ENCODE measurements at regions not wholly inside any gene's neighbourhood (a gene's known extent, or its start where the extent isn't known, plus 50 kb on each side); places are given as distances from the start of the nearest gene placed in this dataset.

DNA sequence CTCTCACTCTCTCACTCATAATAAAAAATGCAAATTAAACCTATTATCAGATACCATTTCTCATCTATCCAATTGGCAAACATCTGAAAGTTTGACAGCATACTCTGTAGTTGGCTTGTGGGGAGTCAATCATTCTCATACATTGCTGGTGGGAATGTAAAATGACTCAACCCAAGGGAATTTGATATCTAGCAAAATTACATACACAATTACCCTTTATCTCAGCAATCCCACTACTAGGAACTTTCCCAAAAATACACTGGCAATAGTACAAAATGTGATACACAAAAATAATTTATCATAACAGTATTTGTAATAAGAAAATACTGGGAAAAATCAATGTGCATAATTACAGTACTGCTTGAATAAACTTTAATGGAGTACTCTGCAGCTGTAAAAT, 731.3 kb downstream of the DTWD2 start:
- DNase-seq, result no peak

DNA sequence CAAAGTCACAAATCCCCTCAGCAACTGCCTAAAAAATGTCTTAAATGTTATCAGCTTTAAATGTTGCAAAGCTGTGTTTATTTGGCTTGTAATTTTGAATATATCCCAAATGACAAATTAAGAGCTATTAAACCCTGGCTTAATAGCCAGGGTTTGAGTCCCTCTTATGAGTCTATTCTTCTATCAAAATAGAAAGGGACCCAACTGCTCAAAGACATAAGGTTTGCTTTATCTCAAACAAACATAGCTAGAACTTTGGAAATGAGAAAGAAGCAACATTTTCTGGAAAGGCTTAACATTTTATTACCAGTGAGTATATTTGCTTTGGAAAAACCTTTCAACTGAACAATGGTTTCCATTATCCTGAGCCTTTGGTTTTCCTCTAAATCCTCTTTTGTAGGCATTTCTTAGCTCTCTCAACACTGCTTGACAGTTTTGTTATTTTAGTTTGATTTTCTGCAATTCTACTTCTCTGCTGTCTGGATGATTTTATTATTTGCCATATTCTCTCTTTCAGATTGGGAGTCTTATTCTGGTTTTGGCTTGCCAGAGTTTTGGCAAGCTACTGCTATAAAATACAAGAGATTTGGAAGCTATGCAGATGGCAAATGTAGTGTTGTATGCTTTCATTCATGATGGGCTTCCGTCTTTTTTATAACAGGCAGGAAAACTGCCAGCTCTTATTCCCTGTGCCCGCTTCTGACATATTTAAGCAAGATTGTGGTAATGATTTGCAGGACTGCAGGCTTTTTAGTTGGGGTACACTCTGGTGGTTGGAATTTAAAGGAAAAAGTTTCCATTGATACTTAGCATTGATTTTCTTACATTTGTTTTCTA, 734.9 kb downstream of the DTWD2 start:
- DNase-seq, result no peak

DNA sequence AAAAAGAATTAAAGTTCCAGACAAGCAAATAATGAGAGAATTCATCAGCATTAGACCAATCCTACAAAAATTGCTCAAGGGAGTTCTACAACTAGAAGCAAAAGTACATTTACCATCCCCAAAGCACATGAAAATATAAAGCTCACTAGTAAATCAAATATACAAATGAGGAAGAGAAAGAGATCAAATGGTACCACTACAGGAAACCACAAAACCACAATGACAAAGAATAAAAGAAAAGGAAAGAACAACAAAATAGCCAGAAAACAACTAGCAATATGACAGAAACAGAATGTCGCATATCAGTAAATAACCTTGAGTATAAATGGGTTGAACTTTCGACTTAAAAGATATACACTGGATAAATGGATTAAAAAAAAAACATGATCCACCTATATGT, 739.0 kb downstream of the DTWD2 start:
- DNase-seq, result no peak

DNA sequence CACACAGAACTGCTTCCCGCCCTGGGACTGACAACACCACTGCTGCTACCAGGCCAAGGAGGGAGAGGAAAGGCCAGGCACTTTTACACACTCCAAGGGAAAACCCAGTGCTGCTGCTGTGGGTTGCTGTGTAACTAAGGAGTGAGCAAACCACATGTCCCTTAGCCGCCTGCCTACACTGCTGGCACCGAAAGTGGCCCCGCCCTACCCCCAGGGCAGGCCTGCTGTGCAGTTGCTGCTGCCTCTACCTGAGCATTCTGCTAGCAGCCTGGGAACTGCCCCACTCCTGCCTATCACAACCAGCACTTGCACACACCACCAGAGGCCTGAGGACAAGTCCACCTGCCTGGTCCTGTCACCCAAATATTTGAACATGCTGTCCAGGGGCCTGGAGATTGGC, 740.9 kb downstream of the DTWD2 start:
- no peak for DNase-seq

DNA sequence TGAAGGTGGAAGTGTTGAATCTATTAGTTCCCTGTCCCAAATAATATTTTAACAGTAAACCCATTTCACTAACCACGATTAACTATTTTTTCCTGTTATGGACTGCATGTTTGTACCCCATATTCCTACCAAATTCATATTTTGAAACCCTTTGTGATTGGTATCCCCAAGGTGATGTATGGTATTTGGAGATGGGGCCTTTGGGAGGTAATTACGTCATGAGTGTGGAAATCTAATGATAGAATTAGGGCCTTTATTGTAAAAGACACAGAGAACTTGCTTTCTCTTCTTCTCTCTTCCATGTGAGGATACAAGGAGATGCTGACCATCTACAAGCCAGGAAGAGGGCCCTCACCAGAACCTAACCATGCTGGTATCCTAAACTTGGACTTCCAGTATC, 744.7 kb downstream of the DTWD2 start:
- DNase-seq, result no peak

DNA sequence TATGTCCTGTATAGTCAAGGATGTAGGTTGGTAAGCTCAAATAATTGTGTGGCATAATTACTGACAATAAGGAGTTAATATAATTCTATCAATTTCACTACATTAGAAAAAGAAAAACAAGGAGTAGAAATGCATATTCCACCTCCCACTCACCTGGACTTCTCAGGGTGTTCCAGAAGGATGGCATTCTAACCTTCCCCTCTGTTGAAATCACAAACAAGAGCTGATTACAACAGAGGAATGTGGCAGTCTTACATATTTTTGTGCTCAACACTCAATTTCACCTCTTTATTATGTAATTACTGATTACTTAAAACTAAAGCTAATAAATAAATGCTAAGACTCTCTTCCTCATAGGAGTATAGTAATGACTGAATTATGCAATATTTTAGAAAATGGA, 745.3 kb downstream of the DTWD2 start:
- no peak for DNase-seq

DNA sequence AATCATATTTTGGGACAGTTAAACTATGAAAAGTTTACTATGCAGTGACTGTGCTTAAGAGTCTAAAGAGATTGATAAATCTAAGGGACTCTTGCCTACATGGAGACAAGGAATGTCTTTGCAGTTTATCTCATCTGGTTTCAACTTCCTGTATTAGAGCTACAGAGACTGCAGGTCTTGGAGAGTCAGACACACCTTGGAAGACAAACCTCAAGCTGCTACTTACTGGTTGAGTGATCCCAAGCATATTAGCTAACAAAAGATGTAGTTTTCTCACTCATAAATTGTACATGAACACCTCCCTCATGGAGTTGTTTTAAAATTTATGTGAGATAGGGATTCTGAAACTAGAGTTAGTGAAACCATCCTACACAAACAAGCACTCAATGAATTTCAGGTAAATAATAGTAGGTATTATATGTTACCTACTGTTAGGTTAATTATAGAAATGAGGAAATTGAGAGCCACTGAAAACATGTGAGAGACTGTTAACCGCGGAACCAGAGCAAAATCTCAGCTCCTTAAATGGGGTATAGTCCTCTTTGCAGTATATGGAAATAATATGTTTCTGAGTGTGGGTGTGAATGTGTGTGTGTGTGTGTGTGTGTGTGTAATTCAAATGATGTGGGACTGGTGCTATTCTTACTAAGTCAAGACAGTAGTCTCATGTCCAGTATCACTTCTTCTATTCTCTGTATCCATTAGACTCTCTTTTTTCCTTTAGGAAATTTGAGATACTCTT, 752.1 kb downstream of the DTWD2 start:
- DNase-seq, result no peak

DNA sequence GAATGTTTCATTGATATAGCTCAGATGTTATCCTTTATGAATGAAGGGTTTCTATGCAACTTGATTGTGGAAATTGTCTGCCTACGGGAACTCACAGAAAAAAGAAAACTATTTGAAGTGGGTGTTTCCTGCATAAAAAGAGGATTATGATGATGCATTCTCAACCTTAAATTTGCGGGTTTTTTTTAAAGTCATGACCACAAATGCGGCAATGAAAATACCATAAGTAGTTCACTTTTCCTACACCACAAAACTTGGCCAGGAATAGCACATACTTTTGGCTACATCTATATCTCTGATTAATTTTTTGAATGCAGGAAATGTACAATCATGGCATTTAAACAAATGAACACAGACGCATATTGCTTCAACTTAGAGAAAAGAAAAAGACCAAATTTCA, 754.7 kb downstream of the DTWD2 start:
- DNase-seq, result no peak

DNA sequence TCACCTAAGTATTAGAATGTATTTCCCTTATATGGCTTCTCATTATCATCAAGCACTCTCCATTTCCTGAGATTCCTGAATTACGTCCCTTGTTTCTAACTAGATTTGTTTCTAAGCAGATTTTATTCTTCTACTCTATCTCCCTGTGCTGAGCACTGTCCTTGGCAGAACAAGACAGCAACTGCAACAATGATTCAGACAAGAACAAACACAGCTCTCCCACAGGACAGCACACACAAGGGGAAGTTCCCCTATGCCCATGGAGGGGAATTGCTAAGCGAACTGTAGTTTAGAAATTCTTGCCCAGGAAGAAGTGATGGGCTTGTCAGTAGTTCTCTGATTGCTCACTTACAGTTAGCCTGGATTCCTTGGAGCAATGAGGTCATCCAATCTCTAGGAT, 759.9 kb downstream of the DTWD2 start:
- DNase-seq, result no peak

DNA sequence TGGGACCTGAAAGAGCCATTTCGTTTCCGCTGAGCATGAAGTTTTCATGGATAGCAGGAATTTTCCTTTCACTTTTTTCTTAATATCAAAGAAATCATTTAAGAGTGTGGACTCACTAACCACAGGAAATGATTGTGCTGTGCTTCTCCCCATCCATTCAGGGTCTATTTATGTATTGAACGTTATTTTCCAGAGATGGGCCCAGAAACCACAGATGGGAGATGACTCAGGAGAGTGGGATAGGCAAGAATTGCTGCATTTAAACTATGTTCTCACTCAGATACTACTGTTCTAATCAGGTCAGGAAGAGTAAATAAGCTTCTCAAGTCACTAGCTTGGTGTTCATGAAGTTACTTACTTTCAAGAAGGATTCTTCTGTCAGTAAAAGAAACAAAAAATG, 763.8 kb downstream of the DTWD2 start:
- no peak for DNase-seq

DNA sequence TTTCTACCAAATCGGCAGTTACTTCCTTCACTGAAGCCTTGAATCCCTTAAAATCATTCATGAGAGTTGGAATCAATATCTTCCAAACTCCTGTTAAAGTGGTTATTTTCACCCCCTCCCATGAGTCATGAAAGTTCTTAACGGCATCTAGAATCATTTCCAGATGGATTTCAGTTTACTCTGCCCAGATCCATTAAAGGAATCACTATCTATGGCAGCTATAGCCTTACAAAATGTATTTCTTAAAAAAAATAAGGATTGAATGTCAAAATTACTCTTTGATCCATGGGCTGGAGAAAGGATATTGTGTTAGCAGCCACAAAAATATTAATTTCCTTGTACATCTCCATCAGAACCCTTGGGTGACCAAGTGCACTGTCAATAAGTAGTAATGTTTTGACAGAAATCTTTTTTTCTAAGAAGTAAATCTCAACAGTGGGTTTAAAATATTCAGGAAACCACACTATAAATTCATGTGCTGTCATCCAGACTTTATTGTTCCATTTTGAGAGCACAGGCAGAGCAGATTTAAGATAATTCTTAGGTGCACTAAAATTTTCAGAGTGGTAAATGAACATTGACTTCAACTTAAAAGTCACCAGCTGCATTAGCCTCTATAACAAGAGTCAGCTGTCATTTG, 767.7 kb downstream of the DTWD2 start:
- DNase-seq, result no peak

DNA sequence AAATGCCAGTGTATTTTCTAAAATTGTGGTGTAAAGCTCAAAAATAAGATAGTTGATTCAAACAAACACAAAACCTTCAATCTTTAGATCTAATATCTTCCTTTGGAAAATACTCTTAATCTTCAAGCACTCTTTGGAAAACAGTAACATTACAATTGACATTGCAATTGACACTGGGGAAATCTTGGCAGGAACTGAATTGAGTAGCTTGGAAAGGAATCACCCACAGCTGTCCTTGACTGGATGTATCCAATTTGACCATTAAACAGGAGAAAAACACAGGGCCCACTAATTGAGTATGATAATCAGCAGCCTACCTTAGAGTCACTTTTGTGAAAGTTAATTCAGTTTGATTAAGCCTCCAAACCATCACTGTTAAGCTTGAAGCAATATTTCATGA, 776.7 kb downstream of the DTWD2 start:
- DNase-seq, result no peak

DNA sequence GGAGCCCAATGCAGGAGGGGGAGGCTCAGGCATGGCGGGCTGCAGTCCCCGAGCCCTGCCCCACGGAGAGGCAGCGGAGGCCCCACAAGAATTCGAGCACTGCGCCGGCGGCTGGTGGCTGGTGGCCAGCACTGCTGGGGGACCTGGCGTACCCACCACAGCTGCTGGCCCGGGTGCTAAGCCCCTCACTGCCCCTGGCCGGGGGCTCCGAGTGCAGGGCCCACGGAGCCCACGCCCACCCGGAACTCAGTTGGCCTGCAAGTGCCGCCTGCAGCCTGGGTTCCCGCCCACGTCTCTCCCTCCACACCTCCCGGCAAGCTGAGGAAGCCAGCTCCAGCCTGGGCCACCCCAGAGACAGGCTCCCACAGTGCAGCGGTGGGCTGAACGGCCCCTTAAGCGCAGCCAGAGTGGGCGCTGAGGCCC, 780.3 kb downstream of the DTWD2 start:
- DNase-seq, result no peak

DNA sequence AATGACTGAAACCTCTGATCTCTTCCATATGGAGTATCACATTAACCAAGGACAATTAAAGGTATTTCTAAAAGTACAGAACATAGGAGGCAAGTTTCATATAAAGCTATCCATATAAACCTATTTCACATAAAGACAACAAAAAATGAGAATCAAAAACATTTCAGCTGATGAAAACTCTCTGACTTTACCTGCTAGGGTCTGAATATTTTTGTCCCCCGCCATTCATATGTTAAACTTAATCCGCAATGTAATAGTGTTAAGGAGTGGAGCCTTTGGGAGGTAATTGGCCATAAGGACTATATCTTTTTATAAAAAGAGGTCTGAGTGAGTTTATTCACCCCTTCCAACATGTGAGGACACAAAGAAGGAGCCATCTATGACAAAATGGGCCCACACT, 788.5 kb downstream of the DTWD2 start:
- DNase-seq, result no peak

DNA sequence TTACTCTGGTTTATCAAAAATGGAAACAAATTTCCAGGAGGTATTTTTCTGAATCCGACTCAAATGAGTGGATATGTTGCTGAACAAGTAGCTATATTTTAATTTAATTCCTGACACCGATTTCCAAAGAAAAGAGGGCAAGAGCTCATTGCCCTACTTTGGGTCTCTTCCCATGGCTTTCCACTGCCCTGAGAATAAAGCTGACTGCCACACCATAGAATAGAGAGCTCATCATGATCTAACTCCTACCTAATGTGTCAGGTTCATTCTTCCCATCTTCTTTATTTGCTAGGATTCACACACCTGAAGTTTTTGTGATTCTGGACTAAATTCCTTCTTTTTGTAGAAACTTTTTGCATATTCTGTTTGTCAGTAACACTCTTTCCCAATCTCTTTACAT, 792.1 kb downstream of the DTWD2 start:
- DNase-seq, result no peak

DNA sequence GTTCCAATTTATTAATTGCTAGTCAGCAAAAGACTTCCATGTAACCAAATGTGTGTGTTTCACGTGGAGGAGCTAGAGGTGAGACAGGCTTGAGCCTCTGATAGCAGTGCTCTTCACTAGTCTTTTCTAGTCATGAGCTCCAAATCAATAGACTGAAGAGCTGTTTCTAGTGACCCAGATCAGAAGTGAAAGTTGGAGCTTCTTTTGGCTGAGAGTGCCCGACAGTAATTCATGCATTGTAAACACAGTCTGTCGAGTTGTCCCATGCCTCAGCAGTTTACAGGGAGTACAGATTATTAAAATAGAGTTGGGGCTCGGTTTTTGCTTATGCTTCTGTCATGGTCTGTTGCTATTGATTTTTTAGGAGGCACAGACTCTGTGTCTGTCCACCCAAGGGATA, 793.1 kb downstream of the DTWD2 start:
- no peak for DNase-seq

DNA sequence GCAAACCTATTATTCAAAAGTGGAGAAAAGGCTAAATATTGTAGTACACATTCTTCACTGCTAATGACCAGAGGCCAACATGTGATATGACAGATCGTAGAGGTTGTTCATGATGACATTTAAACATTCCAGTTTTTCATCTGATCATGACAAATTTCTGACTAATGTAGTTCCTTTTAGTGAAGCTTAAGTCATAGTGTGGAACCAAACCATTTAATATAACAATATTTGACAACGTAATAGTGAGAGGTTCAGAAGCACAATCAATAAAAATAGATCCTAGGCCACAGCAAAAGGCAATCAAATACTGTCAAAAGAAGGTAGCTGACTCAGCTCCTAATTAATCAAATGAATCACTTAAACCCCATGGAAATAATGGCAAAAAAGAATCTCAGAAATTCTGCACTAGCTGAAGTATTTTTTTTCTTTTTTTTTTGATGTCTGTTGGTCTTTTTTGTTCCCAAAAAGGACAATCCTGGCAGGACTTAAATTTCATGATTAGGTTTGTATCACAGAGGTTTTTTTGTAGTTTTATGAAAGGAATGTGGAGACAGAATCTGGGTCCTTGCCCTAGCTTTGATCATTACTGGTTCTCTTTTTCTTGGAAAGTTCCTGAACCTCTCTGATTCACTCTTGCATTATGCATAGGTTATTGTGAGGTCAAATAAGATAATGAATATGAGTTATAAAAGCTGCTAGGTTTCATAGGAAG, 795.0 kb downstream of the DTWD2 start:
- DNase-seq, result no peak

DNA sequence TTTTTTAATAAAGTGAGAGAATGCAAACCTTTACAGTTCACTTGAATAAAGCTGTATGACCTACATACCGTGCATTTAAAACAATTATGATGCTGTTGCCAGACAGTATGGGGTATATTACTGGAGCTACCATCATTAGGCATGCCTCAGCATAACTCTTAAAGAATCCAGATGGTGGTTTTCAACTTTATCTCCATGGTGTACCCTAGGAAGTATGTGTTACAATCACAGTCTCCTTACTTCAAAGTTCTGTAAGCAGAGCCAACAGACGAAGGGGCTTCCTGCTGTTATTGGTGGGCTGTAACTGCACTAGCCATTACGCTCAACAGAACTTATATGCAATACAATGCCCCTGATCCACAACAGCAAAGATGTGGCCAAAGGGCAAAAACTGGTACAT, 803.3 kb downstream of the DTWD2 start:
- no peak for DNase-seq

DNA sequence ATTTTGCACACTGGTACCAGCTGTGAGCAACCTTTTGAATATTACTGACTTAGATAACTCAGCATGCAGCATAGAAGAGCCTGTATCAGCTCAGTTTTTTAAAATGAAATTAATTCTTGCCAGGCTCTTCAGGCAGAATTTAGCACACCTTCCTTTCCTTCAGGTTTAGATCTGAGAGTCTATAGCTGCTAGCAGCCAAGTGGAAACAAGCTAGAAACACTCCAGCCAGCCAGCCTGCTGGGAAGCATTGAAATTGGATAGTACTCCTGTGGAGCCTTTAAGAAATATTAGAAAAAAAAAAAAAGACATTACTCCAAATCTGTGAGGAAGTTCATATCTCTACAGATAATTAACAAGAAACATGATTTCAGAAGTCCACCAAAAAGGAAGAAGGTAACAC, 812.2 kb downstream of the DTWD2 start:
- no peak for DNase-seq

DNA sequence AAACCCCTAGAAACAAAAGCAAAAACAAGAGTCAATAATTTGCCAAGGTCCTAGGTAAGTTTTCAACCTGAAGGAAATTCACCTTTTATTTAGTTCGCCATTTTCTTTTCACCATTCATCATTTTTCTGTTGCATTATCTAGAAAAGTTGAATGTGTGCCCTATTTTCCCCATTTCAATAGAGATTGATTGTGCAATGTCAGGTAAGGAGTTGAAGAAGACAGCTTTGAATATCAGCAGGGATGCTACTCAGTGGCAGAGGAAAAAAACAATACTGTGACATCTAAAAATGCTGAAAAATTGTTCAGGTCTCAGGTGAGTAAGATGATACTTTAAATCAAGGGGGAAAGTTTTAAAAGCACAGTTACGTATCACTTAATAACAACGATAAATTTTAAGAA, 813.7 kb downstream of the DTWD2 start:
- DNase-seq, result no peak

DNA sequence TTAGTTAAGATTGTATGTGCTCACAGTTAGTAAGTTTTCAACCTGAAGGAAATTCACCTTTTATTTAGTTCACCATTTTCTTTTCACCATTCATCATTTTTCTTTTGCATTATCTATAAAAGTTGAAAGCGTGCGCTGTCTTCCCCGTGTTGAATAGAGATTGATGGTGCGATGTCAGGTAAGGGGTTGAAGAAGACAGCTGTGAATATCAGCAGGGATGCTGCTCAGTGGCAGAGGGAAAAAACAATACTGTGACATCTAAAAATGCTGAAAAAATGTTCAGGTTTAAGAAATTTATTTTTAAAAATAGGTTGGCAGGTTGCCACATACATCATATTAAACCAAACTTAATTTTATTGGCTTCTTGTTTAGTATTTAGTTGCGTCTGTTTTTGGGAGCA, 815.0 kb downstream of the DTWD2 start:
- DNase-seq, result no peak

DNA sequence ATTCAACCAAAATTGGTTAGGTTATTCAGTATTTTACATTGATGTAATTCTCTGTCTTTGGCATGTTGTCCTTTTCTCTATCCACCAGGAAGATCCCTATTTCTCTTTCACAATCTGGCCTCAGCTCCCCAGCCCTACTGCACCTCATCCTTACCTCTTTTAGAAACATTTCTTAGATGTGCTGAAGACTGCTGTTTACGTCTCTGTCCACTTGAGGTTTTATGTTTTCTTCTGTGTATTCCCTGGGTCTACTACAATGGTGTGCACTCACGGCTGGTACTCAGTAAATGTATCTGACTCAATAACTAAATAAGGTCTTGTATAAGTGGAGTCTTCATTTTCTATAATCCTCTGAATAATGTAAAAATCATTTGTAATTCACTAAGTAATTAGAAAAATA, 822.7 kb downstream of the DTWD2 start:
- no peak for DNase-seq

DNA sequence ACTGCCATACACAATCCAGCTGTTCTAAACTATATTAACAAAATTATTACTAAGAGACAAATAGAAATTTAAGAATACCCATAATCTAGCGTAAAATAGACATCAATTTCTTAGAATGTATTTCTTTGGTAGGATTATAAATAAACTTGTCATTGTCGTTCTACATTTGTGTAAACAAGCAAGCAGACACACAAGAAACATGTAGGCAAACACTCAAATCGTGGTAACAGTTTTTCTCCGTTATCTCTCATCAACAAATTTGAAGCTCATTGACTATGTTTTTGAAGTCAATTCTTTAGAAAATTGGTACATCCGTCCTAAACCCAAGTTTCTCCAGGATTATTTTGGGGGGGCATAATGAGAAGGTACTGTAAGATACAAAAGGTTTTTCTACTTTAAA, 832.2 kb downstream of the DTWD2 start:
- no peak for DNase-seq

DNA sequence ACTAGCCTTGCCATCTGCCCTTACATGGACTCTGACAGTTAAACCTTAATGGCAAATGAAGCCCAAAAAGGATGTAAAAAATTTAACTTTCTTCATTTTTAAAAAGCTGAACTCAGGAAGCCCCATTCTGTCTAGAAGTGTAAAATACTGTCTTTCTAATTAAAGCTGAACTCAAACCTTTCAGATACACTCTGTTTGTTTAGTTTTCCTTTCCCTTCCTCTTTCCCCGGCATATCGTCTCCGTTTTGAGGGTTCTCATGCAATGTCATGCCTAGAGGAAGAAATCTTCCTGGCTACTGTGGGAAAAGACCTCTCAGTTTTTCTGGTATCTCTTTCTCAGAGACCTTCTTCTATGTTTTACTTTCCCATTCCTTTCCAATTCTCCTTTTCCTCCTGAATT, 841.5 kb downstream of the DTWD2 start:
- DNase-seq, result no peak
